RWPE2 (cell line): ENCODE measurements at regions not wholly inside any gene's neighbourhood (a gene's known extent, or its start where the extent isn't known, plus 50 kb on each side); places are given as distances from the start of the nearest gene placed in this dataset.

Experiments used
- ATAC-seq: fragments of 200-7000 bp; cut with Tn5 transposase; 3 replicates; pipeline ENCODE4 v1.9.1; 2021; ENCODE audit warnings: low read depth
- DNase-seq: peaks from one replicate; pipeline ENCODE4 v3.0.0-alpha.2; 2020; ENCODE audit warnings: low spot score
- H3K27ac ChIP-seq: fragments of 450-650 bp; 2 replicates; pipeline ENCODE4 v1.5.1; 2017; ENCODE audit warnings: mild to moderate bottlenecking; ENCODE audit not compliant: poor library complexity, severe bottlenecking
- H3K27me3 ChIP-seq: fragments of 250-450 bp; sonication (Bioruptor Pico); 2 replicates; pipeline ENCODE4 v1.5.1; 2021; ENCODE audit warnings: mild to moderate bottlenecking, moderate library complexity; ENCODE audit not compliant: insufficient read depth, poor library complexity, severe bottlenecking
- H3K36me3 ChIP-seq: fragments of 250-450 bp; sonication (Bioruptor Pico); 2 replicates; pipeline ENCODE4 v1.5.1; 2020; ENCODE audit warnings: low read depth, mild to moderate bottlenecking, moderate library complexity
- H3K4me1 ChIP-seq: fragments of 250-450 bp; sonication (Bioruptor Pico); 2 replicates; pipeline ENCODE4 v1.5.1; 2021; ENCODE audit warnings: mild to moderate bottlenecking, moderate library complexity; ENCODE audit not compliant: insufficient read depth, poor library complexity, severe bottlenecking
- H3K4me3 ChIP-seq: fragments of 250-450 bp; sonication (Bioruptor Pico); 2 replicates; pipeline ENCODE4 v1.5.1; 2021; ENCODE audit warnings: mild to moderate bottlenecking, moderate library complexity; ENCODE audit not compliant: severe bottlenecking
- H3K9me3 ChIP-seq: fragments of 250-450 bp; sonication (Bioruptor Pico); 2 replicates; pipeline ENCODE4 v1.5.1; 2021; ENCODE audit warnings: mild to moderate bottlenecking, moderate library complexity; ENCODE audit not compliant: severe bottlenecking
- CTCF ChIP-seq: fragments of 450-650 bp; IDR thresholded peaks from one replicate; pipeline ENCODE4 v1.5.1; 2017; ENCODE audit warnings: mild to moderate bottlenecking, moderate library complexity; ENCODE audit not compliant: poor library complexity, severe bottlenecking

GRCh38 chr6:3559561-3559960, 102.7 kb upstream of the SLC22A23 start:
- DNase-seq, result no peak
- Histone ChIP-seq H3K36me3 (no peaks in the 10 kb centered on the region), H3K4me1 (no peaks in the 10 kb centered on the region), H3K27me3 (no peaks in the 10 kb centered on the region), H3K4me3 (no peak overlapping the region), H3K9me3 (no peaks in the 10 kb centered on the region), H3K27ac (no peak overlapping the region)
- ATAC-seq, result no peak
- no peak for TF ChIP-seq CTCF

- Histone ChIP-seq H3K4me1 (no peaks in the 10 kb centered on the region), H3K9me3 (peaks cover 5% of the 10 kb centered on the region), H3K27me3 (no peaks in the 10 kb centered on the region), H3K4me3 (no peak overlapping the region), H3K36me3 (no peaks in the 10 kb centered on the region), H3K27ac (no peak overlapping the region)
- TF ChIP-seq CTCF, result no peak
- DNase-seq (no peak), ATAC-seq (no peak)
Measured at GRCh38 chr6:3557336-3557735, 100.5 kb upstream of the SLC22A23 start.

- no peak for ATAC-seq
- Histone ChIP-seq H3K36me3 (no peaks in the 10 kb centered on the region), H3K4me3 (no peak overlapping the region), H3K27me3 (no peaks in the 10 kb centered on the region), H3K27ac (no peak overlapping the region), H3K9me3 (peaks cover 5% of the 10 kb centered on the region), H3K4me1 (no peaks in the 10 kb centered on the region)
- TF ChIP-seq CTCF, result no peak
- DNase-seq, result no peak
Measured at GRCh38 chr6:3553254-3553653, 96.4 kb upstream of the SLC22A23 start.

GRCh38 chr6:3551716-3552511, 95.1 kb upstream of the SLC22A23 start:
- peaks cover 5% of the 10 kb centered on the region for H3K9me3 ChIP-seq

More at GRCh38 chr6:3551716-3552511, 95.1 kb upstream of the SLC22A23 start:
- DNase-seq, result no peak
- no peak for ATAC-seq
- no peaks in the 10 kb centered on the region for H3K27me3 ChIP-seq
- H3K36me3 ChIP-seq, result no peaks in the 10 kb centered on the region
- no peak overlapping the region for H3K4me3 ChIP-seq
- no peak for TF ChIP-seq CTCF
- no peaks in the 10 kb centered on the region for H3K4me1 ChIP-seq
- no peak overlapping the region for H3K27ac ChIP-seq
